ENCODE measurements at regions not wholly inside any gene's neighbourhood (a gene's known extent, or its start where the extent isn't known, plus 50 kb on each side); places are given as distances from the start of the nearest gene placed in this dataset.

DNA sequence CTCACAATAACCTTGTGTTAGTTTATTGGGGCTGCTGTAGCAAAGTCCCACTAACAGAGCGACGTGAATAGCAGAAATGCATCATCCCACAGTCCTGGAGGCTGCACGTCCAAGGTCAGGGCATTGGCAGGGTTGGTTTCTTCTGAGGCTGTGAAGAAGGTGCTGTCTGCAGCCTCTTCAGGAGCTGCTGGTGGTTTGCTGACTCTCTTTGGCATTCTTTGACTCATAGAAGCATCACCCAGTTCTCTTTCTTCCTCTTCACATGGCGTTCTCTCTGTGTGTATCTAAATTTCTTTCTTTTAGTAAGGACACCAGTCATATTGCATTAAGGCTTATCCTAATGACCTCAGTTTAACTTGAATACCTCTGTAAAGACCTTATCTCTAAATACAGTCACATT, 428.4 kb upstream of the KLF6 start:
- in situ Hi-C loops (cut with HindIII; ENCODE audit: low pct_unique_long_range_greater_than_20kb, low sequenced_read_pairs) (no loop called here), intact Hi-C loops (cut with micrococcal nuclease; ENCODE audit: unreplicated experiment) (no loop called here)
- Histone ChIP-seq H3K4me1 (ENCODE audit: control insufficient read depth, insufficient read depth, low read length) (peaks cover 24% of the 10 kb centered on the region), H3K27me3 (ENCODE audit: control insufficient read depth, insufficient read depth, low read length) (no peaks in the 10 kb centered on the region), H3K4me3 (ENCODE audit: low read depth in 2 of 2, low read length in 2 of 2) (no peak overlapping the region), H3K27ac (ENCODE audit: low read length) (no peak overlapping the region; the same call in 1 of the 2 replicates), H3K9me3 (ENCODE audit: control insufficient read depth, insufficient read depth, low read depth, low read length) (no peaks in the 10 kb centered on the region; the same call in 1 of the 2 replicates), H3K36me3 (ENCODE audit: control insufficient read depth, insufficient read depth, low read length) (no peaks in the 10 kb centered on the region)
- DNase-seq (ENCODE audit: low read depth, low spot score) (no peak), ATAC-seq (no peak)
- CTCF ChIA-PET, result no interaction called here
- TF ChIP-seq TCF7L2 (IDR thresholded peaks at IDR 0.05; ENCODE audit: low read depth, low read length) (no peak), POLR2AphosphoS5 (IDR thresholded peaks at IDR 0.05; ENCODE audit: low read depth, low read length) (no peak), CTCF (IDR thresholded peaks at IDR 0.05) (no peak), SIN3A (IDR thresholded peaks at IDR 0.05; ENCODE audit: borderline replicate concordance, insufficient read depth, low read depth, low read length) (no peak)
- TF ChIP-seq, protein P1, sequence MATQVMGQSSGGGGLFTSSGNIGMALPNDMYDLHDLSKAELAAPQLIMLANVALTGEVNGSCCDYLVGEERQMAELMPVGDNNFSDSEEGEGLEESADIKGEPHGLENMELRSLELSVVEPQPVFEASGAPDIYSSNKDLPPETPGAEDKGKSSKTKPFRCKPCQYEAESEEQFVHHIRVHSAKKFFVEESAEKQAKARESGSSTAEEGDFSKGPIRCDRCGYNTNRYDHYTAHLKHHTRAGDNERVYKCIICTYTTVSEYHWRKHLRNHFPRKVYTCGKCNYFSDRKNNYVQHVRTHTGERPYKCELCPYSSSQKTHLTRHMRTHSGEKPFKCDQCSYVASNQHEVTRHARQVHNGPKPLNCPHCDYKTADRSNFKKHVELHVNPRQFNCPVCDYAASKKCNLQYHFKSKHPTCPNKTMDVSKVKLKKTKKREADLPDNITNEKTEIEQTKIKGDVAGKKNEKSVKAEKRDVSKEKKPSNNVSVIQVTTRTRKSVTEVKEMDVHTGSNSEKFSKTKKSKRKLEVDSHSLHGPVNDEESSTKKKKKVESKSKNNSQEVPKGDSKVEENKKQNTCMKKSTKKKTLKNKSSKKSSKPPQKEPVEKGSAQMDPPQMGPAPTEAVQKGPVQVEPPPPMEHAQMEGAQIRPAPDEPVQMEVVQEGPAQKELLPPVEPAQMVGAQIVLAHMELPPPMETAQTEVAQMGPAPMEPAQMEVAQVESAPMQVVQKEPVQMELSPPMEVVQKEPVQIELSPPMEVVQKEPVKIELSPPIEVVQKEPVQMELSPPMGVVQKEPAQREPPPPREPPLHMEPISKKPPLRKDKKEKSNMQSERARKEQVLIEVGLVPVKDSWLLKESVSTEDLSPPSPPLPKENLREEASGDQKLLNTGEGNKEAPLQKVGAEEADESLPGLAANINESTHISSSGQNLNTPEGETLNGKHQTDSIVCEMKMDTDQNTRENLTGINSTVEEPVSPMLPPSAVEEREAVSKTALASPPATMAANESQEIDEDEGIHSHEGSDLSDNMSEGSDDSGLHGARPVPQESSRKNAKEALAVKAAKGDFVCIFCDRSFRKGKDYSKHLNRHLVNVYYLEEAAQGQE (IDR thresholded peaks at IDR 0.05; ENCODE audit: insufficient read depth in 1 of 2, low read depth in 2 of 2, low read length in 1 of 2), result no peak
- POLR2A ChIA-PET, result no interaction called here
- BruUV-seq (replicated peaks), result no TSS peak

- intact Hi-C loops (cut with micrococcal nuclease; ENCODE audit: unreplicated experiment), result no loop called here
- no peaks in the 10 kb centered on the region for H3K36me3 ChIP-seq (ENCODE audit: control insufficient read depth, insufficient read depth, low read length)
- H3K4me3 ChIP-seq (ENCODE audit: low read depth in 2 of 2, low read length in 2 of 2), result no peak overlapping the region
- no TSS peak for BruUV-seq (replicated peaks)
- peaks cover 15% of the 10 kb centered on the region for H3K4me1 ChIP-seq (ENCODE audit: control insufficient read depth, insufficient read depth, low read length)
- ATAC-seq, result no peak
- ChIA-PET CTCF (no interaction called here), POLR2A (no interaction called here)
- no peaks in the 10 kb centered on the region; the same call in 1 of the 2 replicates for H3K9me3 ChIP-seq (ENCODE audit: control insufficient read depth, insufficient read depth, low read depth, low read length)
- H3K27ac ChIP-seq (ENCODE audit: low read length), result no peak overlapping the region
- TF ChIP-seq CTCF (IDR thresholded peaks at IDR 0.05), result no peak
- no peak for DNase-seq (ENCODE audit: low read depth, low spot score)
- in situ Hi-C loops (cut with HindIII; ENCODE audit: low pct_unique_long_range_greater_than_20kb, low sequenced_read_pairs), result no loop called here
- no peaks in the 10 kb centered on the region for H3K27me3 ChIP-seq (ENCODE audit: control insufficient read depth, insufficient read depth, low read length)
Observed at GRCh38 chr10:4212111-4212630, 427.2 kb upstream of the KLF6 start.

Measured in Panc1 (cell line).